ENCODE measurements at regions not wholly inside any gene's neighbourhood (a gene's known extent, or its start where the extent isn't known, plus 50 kb on each side); places are given as distances from the start of the nearest gene placed in this dataset.

DNA sequence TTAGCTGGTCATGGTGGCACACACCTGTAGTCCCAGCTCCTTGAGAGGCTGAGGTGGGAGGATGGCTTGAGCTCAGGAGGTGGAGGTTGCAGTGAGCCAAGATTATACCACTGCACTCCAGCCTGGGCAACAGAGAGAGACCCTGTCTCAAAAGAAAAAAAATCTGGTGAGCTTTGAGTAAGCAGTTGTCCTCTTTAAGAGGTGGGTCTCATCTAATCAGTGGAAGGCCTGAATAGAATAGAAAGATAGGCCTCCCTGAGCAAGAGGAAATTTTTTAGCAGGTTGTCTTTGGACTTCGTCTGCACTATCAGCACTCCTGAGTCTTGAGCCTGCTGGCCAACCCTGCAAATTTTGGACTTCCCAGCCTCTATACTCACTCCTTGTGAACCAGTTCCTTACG lies 266.0 kb upstream of the ZFHX3 start:
- no peaks in the 10 kb centered on the region for H3K27me3 ChIP-seq (ENCODE audit: control insufficient read depth, insufficient read depth, low read length)
- no peak overlapping the region for H3K9ac ChIP-seq (ENCODE audit: low read length)
- no peak overlapping the region for H3K4me3 ChIP-seq (ENCODE audit: low read length)
- H3K36me3 ChIP-seq (ENCODE audit: control insufficient read depth, insufficient read depth, low read length), result no peaks in the 10 kb centered on the region
- no peaks in the 10 kb centered on the region for H3K9me3 ChIP-seq (ENCODE audit: control insufficient read depth, low read length)
- H3K4me1 ChIP-seq (ENCODE audit: control insufficient read depth, insufficient read depth, low read length), result no peaks in the 10 kb centered on the region

- H3K4me3 ChIP-seq (ENCODE audit: low read length), result no peak overlapping the region
- no peaks in the 10 kb centered on the region for H3K27me3 ChIP-seq (ENCODE audit: control insufficient read depth, insufficient read depth, low read length)
- H3K36me3 ChIP-seq (ENCODE audit: control insufficient read depth, insufficient read depth, low read length), result no peaks in the 10 kb centered on the region
- no peaks in the 10 kb centered on the region for H3K9me3 ChIP-seq (ENCODE audit: control insufficient read depth, low read length)
- no peaks in the 10 kb centered on the region for H3K4me1 ChIP-seq (ENCODE audit: control insufficient read depth, insufficient read depth, low read length)
- H3K9ac ChIP-seq (ENCODE audit: low read length), result no peak overlapping the region
These were observed 264.2 kb upstream of the ZFHX3 start for GRCh38 chr16:73311857-73312723.

GRCh38 chr16:73308771-73309170 lies 260.8 kb upstream of the ZFHX3 start:
- Histone ChIP-seq H3K4me1 (ENCODE audit: control insufficient read depth, insufficient read depth, low read length) (no peaks in the 10 kb centered on the region), H3K36me3 (ENCODE audit: control insufficient read depth, insufficient read depth, low read length) (no peaks in the 10 kb centered on the region), H3K9me3 (ENCODE audit: control insufficient read depth, low read length) (no peaks in the 10 kb centered on the region), H3K9ac (ENCODE audit: low read length) (no peak overlapping the region), H3K27me3 (ENCODE audit: control insufficient read depth, insufficient read depth, low read length) (no peaks in the 10 kb centered on the region), H3K4me3 (ENCODE audit: low read length) (no peak overlapping the region)

DNA sequence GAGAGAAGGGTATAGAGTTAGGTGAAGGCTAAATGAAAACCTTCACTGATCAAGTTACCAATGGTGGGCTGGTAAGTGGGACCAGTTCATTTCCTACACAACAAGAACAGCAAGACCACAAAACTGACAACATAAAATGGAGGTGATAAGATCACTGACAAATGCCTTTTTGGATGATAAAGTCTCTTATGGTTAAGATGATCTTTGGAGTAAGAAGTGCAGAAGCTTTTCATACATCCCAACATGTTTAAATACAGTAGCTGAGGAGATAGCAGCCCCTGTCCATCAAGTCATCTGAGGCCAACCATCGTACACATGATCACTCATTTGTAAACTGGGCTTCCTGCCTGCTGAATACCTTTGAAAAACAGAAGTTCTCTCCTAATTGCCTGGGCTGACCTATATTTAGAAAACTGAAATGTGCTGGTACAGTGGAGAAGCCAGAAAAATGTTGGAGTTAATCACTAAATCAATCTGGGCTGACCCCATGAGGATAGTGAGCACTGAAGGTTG lies 259.0 kb upstream of the ZFHX3 start:
- H3K4me3 ChIP-seq (ENCODE audit: low read length), result no peak overlapping the region
- H3K4me1 ChIP-seq (ENCODE audit: control insufficient read depth, insufficient read depth, low read length), result no peaks in the 10 kb centered on the region
- H3K27me3 ChIP-seq (ENCODE audit: control insufficient read depth, insufficient read depth, low read length), result no peaks in the 10 kb centered on the region
- no peak overlapping the region for H3K9ac ChIP-seq (ENCODE audit: low read length)
- no peaks in the 10 kb centered on the region for H3K36me3 ChIP-seq (ENCODE audit: control insufficient read depth, insufficient read depth, low read length)
- no peaks in the 10 kb centered on the region for H3K9me3 ChIP-seq (ENCODE audit: control insufficient read depth, low read length)

DNA sequence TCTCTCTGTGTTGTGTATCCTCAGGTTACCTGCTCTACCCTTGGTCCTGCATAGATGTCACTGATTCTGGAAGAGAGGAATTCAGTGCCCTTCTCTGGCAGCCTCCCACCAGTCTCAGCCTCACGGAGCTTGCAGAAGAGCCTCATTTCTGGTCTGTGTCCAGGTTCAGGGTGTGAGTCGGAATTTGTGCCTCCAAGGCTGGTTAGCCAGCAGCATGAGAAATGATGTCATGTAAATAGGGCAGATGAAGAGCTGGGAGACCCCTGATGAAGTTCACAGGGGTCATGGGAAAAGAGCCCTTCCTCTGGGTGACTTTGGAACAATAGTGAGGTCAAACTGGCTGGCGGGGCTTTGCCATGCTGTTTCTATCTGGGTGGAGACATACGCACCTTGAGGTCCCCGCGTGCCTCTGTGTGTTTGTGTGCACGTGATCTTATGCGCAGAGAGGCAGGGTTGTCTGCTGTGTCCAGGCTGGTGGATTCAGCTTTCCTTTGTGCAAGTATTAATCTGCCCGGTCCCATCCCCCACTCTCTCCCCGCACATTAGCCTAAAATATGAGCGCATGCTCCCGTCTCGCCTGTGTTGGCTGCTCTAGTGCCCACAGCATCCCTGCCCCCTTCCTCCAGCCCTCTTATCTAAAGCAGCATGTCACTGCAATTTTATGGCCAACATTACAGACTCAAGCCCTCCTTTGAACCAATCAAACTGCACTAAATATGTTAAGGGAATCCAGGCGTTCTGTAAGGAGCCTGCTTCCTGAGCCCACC lies 256.3 kb upstream of the ZFHX3 start:
- Histone ChIP-seq H3K36me3 (ENCODE audit: control insufficient read depth, insufficient read depth, low read length) (no peaks in the 10 kb centered on the region), H3K27me3 (ENCODE audit: control insufficient read depth, insufficient read depth, low read length) (no peaks in the 10 kb centered on the region), H3K4me3 (ENCODE audit: low read length) (no peak overlapping the region), H3K9ac (ENCODE audit: low read length) (no peak overlapping the region), H3K4me1 (ENCODE audit: control insufficient read depth, insufficient read depth, low read length) (no peaks in the 10 kb centered on the region), H3K9me3 (ENCODE audit: control insufficient read depth, low read length) (no peaks in the 10 kb centered on the region)

DNA sequence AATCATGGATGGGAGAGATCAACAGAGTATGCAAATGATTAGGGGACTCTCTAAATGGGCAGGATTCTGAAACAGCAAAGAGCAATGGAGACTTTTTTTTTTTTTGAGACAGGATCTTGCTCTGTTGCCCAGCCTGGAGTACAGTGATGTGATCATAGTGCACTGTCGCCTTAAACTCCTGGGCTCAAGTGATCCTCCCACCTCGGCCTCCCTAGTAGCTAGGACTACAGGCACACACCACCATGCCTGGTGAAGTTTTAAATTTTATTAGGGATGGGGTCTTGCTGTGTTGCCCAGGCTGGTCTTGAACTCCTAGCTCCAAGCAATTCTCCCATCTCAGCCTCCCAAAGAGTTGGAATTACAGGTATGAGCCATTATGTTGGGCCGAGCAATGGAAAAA lies 255.0 kb upstream of the ZFHX3 start:
- no peaks in the 10 kb centered on the region for H3K9me3 ChIP-seq (ENCODE audit: control insufficient read depth, low read length)
- H3K27me3 ChIP-seq (ENCODE audit: control insufficient read depth, insufficient read depth, low read length), result no peaks in the 10 kb centered on the region
- no peaks in the 10 kb centered on the region for H3K4me1 ChIP-seq (ENCODE audit: control insufficient read depth, insufficient read depth, low read length)
- no peak overlapping the region for H3K4me3 ChIP-seq (ENCODE audit: low read length)
- no peaks in the 10 kb centered on the region for H3K36me3 ChIP-seq (ENCODE audit: control insufficient read depth, insufficient read depth, low read length)
- H3K9ac ChIP-seq (ENCODE audit: low read length), result no peak overlapping the region

DNA sequence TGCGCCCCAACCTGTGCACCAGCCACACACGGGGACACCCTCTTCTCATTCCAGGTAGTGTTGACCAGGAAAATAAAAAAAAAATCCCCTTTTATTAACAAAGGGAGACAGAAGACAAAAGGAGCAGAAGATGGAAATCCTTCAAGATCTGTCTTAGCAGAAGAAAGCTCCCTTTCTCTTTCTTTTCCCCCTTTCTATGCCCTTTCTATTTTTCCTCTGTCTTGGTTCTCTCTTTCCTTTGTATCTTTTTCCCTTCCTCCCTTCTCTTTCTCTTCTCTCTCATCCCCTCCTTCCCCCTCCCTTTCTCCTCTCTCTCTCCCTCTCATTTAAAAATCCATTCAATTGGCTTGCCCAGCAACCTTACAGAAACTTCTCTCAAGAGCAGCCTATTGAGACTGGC lies 254.1 kb upstream of the ZFHX3 start:
- Histone ChIP-seq H3K9me3 (ENCODE audit: control insufficient read depth, low read length) (no peaks in the 10 kb centered on the region), H3K4me1 (ENCODE audit: control insufficient read depth, insufficient read depth, low read length) (no peaks in the 10 kb centered on the region), H3K4me3 (ENCODE audit: low read length) (no peak overlapping the region), H3K36me3 (ENCODE audit: control insufficient read depth, insufficient read depth, low read length) (no peaks in the 10 kb centered on the region), H3K9ac (ENCODE audit: low read length) (no peak overlapping the region), H3K27me3 (ENCODE audit: control insufficient read depth, insufficient read depth, low read length) (no peaks in the 10 kb centered on the region)

DNA sequence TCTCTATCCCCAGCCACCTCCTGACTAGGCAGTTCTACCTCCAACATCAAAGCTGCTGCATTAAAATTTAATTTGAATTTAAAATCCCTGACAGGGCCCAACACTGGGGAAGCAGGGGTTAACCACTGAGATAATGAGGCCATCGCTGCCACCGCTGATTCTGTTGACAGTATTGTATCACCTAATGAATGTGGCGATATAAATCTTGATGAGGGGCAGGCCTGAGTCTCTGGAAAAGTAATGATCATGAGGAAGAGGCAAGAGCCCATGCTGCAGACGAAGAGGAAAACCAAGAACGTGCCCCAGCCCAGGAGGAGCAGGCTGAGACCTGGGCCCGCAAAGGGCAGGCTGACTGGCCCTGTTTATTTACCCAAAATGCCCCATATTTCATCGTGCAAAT lies 251.4 kb upstream of the ZFHX3 start:
- Histone ChIP-seq H3K36me3 (ENCODE audit: control insufficient read depth, insufficient read depth, low read length) (no peaks in the 10 kb centered on the region), H3K9ac (ENCODE audit: low read length) (no peak overlapping the region), H3K4me3 (ENCODE audit: low read length) (no peak overlapping the region), H3K9me3 (ENCODE audit: control insufficient read depth, low read length) (no peaks in the 10 kb centered on the region), H3K4me1 (ENCODE audit: control insufficient read depth, insufficient read depth, low read length) (no peaks in the 10 kb centered on the region), H3K27me3 (ENCODE audit: control insufficient read depth, insufficient read depth, low read length) (no peaks in the 10 kb centered on the region)

DNA sequence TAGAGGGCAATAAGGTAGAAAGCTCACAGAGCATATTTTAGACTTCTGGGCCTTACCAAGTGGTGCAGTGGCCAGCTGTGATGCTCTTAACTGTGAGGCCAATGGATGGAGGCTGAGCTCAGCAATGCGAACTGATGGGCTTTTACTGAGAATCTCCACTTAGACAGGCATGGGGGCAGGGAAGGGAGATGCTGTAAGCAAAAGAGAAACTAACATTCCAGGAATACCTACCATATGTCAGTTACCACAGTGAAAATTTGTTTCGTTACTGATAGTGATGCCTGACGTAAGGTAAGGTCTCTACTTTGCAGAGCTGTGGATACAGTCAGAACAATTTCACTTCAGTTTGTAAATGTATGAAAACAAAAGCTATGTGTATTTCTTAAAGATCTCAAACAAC lies 250.6 kb upstream of the ZFHX3 start:
- Histone ChIP-seq H3K36me3 (ENCODE audit: control insufficient read depth, insufficient read depth, low read length) (no peaks in the 10 kb centered on the region), H3K4me3 (ENCODE audit: low read length) (no peak overlapping the region), H3K4me1 (ENCODE audit: control insufficient read depth, insufficient read depth, low read length) (no peaks in the 10 kb centered on the region), H3K9me3 (ENCODE audit: control insufficient read depth, low read length) (no peaks in the 10 kb centered on the region), H3K9ac (ENCODE audit: low read length) (no peak overlapping the region), H3K27me3 (ENCODE audit: control insufficient read depth, insufficient read depth, low read length) (no peaks in the 10 kb centered on the region)

DNA sequence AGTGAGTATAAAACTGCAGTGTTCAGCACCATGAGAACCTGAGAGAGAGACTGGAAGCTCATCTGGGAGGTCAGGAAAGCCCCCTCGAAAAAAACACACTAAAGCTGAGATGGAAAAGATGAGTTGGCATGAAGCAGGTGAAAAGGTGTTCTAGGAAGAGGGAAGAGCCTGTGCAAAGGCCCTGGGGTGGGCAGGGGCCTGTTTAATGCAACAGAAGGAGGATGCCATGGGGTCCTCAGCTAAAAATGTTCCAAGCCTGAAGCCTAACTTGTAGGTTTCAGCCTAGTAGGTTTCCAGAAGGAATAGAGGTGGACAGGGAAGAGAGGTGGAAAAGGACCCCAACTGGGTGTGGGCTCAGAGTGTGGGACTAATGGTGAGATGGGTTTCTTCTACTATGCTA lies 242.3 kb upstream of the ZFHX3 start:
- no peaks in the 10 kb centered on the region for H3K4me1 ChIP-seq (ENCODE audit: control insufficient read depth, insufficient read depth, low read length)
- H3K36me3 ChIP-seq (ENCODE audit: control insufficient read depth, insufficient read depth, low read length), result no peaks in the 10 kb centered on the region
- no peak overlapping the region for H3K9ac ChIP-seq (ENCODE audit: low read length)
- H3K9me3 ChIP-seq (ENCODE audit: control insufficient read depth, low read length), result no peaks in the 10 kb centered on the region
- no peak overlapping the region for H3K4me3 ChIP-seq (ENCODE audit: low read length)
- H3K27me3 ChIP-seq (ENCODE audit: control insufficient read depth, insufficient read depth, low read length), result peaks cover 6% of the 10 kb centered on the region

DNA sequence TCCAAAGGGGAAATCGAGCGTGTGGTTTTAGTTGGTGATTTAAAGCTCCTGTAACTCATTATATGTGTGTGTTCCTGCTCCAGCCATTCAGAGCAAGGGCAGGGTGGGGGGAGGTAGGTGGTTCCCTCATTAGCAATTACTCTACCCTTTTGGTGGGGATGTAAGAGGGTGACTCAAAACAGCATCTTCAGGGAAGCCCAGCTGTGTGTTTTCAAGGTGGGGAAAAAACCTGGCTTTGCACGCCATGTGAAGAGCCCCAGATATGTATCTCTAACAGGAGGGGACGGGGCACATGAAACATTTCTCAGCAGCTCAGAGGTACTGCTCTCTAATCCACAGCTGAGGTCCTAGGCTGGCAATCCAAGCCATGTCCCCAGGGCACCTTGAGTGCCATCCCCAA lies 241.3 kb upstream of the ZFHX3 start:
- no peaks in the 10 kb centered on the region for H3K9me3 ChIP-seq (ENCODE audit: control insufficient read depth, low read length)
- no peaks in the 10 kb centered on the region for H3K4me1 ChIP-seq (ENCODE audit: control insufficient read depth, insufficient read depth, low read length)
- H3K4me3 ChIP-seq (ENCODE audit: low read length), result no peak overlapping the region
- peaks cover 6% of the 10 kb centered on the region for H3K27me3 ChIP-seq (ENCODE audit: control insufficient read depth, insufficient read depth, low read length)
- H3K36me3 ChIP-seq (ENCODE audit: control insufficient read depth, insufficient read depth, low read length), result no peaks in the 10 kb centered on the region
- H3K9ac ChIP-seq (ENCODE audit: low read length), result no peak overlapping the region

DNA sequence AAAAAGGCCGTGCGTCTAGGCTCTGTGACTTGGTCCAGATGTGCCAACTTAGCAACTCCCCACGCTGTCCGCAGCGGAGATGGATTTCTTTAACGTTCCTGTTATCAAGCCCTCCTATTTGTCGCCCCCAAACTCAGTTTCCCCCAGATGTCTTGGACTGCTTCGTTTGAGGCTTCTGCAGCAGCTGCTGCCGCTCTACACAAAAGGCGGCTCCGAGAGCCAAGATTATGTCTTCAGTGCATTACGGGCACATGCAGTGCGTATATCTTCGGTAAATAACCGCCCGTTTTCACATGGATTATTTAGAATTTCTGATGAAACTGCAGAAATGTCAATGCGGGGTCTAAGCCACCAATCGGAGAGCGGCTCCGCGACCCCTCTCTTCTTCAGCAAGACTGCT lies 240.6 kb upstream of the ZFHX3 start:
- no peaks in the 10 kb centered on the region for H3K4me1 ChIP-seq (ENCODE audit: control insufficient read depth, insufficient read depth, low read length)
- no peaks in the 10 kb centered on the region for H3K9me3 ChIP-seq (ENCODE audit: control insufficient read depth, low read length)
- H3K27me3 ChIP-seq (ENCODE audit: control insufficient read depth, insufficient read depth, low read length), result peaks cover 6% of the 10 kb centered on the region
- no peak overlapping the region for H3K4me3 ChIP-seq (ENCODE audit: low read length)
- no peak overlapping the region for H3K9ac ChIP-seq (ENCODE audit: low read length)
- no peaks in the 10 kb centered on the region for H3K36me3 ChIP-seq (ENCODE audit: control insufficient read depth, insufficient read depth, low read length)
